GM23338 (cell line): ENCODE measurements at regions not wholly inside any gene's neighbourhood (a gene's known extent, or its start where the extent isn't known, plus 50 kb on each side); places are given as distances from the start of the nearest gene placed in this dataset.

Experiments used
- EZH2 ChIP-seq: fragments of 200-600 bp; sonication (generic); IDR thresholded peaks from one replicate; pipeline ENCODE4 v1.8.0; 2017; ENCODE audit warnings: antibody characterized with exemption, mild to moderate bottlenecking, low read depth; ENCODE audit not compliant: unreplicated experiment
- TF ChIP-seq, protein P1 (sequence below), 2 experiments: fragments of 200-600 bp in 1 of 2; sonication (generic) in 1 of 2; conservative IDR thresholded peaks; 2 replicates each; pipeline versions ENCODE4 v1.5.1 to v1.6.1; 2016 to 2017; ENCODE audit warnings: antibody characterized with exemption in 2 of 2, low read depth in 2 of 2, mild to moderate bottlenecking in 2 of 2, moderate library complexity in 1 of 2

DNA sequence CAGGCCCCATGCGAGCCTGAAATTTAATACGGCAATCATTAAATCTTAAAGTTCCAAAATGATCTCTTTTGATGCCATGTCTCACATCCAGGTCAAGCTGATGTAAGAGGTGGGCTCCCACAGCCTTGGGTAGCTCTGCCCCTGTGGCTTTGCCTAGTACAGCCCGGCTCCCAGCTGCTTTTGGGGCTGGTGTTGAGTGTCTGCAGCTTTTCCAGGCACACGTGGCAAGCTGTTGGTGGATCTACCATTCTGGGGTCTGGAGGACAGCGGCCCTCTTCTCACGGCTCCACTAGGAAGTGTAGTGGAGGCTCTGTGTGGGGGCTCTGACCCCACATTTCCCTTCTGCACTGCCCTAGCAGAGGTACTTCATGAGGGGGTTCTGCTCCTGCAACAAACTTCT lies 588.9 kb downstream of the CENPC start:
- TF ChIP-seq, protein P1, sequence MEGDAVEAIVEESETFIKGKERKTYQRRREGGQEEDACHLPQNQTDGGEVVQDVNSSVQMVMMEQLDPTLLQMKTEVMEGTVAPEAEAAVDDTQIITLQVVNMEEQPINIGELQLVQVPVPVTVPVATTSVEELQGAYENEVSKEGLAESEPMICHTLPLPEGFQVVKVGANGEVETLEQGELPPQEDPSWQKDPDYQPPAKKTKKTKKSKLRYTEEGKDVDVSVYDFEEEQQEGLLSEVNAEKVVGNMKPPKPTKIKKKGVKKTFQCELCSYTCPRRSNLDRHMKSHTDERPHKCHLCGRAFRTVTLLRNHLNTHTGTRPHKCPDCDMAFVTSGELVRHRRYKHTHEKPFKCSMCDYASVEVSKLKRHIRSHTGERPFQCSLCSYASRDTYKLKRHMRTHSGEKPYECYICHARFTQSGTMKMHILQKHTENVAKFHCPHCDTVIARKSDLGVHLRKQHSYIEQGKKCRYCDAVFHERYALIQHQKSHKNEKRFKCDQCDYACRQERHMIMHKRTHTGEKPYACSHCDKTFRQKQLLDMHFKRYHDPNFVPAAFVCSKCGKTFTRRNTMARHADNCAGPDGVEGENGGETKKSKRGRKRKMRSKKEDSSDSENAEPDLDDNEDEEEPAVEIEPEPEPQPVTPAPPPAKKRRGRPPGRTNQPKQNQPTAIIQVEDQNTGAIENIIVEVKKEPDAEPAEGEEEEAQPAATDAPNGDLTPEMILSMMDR (conservative IDR thresholded peaks at IDR 0.05; ENCODE audit: low read depth in 2 of 2) = no peak
- no peak for TF ChIP-seq EZH2
